ENCODE measurements at regions not wholly inside any gene's neighbourhood (a gene's known extent, or its start where the extent isn't known, plus 50 kb on each side); places are given as distances from the start of the nearest gene placed in this dataset.
"Not testable (repeated sequence)": the region's sequence is repeated elsewhere in the genome, so short reads cannot be mapped to it uniquely, and the experiment has no call there.

DNA sequence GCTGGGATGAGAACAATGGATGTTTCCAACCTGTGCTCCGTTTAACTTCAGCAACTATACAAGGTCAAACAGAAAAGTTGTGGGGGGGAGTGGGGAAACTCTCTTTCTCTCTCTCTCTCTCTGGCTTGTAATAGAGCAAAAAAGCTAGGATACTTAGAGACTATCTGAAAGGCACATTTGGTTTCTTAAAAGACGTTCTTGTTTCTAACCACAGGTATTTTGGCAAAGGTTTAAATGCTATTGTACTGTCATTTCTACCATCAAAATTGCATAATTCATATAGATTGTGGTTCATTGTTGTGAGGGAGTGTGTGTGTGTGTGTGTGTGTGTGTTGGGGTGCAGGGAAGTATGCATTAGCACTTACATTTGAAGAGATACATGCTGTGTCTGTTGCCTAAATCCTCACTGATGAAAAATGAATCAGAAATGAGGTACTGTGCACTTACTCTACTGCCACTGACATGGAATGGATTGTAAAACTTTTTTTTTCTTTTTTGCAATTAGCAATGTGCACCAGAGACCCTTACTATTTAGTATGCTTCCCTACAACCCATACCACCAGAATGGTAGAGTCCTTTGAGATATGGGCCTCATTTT is 841.0 kb upstream of the PIK3C3 start:
- DNase-seq, result no peak

DNA sequence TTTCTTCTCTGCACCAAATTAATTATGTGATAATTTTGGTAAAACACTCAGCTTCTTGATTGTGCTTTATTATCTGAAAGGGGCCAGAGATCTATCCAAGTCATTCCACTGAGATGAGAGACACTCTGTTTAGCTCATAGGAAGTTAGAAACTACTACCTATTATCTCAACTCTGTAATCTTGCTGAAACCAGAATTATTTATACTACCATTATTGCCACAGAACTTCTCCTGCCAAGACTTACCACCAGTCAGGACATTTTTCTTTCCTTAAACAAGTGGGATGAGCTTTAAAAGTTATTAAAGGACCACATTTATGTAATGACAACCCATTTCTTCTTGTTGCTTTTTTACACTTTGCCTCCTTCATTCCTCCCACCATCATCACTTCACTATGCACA is 855.6 kb upstream of the PIK3C3 start:
- DNase-seq, result no peak

DNA sequence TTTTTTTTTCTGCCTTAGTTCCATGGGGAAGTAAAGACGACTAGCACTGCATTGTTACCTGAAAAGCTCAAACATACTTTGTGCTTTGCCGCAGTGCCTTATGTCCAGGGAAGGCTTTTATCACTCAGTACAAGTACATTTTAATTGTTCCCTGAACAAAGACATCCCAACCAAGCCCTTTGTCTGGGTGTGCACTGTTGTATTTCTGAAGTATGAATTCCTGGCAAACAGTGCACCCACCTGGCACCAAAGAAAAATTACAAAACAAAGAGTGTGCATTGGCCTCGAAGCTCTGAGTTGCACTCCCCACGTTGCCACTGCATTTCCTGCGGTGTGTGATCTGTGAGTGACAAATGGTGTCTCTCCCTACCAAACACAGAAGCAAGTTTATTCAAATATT is 858.5 kb upstream of the PIK3C3 start:
- no peak for DNase-seq

DNA sequence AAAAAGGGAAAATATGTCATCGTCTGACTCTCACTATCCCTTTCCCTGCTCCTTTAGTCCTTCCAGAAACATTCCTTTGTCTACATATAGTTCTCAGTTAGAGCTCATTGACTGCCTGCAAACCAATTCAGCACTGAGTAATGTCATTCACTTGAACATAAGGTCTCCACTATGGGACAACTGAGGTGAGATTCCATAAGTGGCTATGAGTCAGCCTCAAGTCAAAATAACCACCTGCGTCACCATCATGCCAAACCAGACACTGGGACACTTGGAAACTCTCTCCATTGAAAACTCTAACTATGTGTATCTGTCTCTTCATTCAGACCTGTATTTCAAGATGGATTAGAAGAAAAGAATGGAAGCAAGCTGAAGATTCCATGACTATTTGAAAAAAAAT is 878.0 kb upstream of the PIK3C3 start:
- DNase-seq, result no peak

DNA sequence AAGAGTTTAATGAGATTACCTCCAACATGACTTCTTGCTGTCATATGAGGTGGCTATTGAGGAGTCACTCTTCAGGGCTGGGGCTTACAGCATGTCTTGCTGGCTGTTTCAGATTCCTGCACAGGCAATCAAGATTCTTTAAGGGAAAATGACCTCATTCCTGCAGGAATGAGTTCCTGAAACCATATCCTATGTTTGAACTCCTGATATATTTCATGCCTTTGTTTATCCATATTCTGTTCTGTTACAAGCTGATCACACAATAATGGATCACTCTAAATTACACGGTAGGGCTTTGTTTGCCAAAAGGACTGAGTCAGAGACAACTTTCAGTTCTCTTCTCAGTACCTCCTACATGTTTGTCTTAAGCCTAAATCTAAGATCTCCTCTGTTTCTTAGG is 879.8 kb upstream of the PIK3C3 start:
- no peak for DNase-seq

DNA sequence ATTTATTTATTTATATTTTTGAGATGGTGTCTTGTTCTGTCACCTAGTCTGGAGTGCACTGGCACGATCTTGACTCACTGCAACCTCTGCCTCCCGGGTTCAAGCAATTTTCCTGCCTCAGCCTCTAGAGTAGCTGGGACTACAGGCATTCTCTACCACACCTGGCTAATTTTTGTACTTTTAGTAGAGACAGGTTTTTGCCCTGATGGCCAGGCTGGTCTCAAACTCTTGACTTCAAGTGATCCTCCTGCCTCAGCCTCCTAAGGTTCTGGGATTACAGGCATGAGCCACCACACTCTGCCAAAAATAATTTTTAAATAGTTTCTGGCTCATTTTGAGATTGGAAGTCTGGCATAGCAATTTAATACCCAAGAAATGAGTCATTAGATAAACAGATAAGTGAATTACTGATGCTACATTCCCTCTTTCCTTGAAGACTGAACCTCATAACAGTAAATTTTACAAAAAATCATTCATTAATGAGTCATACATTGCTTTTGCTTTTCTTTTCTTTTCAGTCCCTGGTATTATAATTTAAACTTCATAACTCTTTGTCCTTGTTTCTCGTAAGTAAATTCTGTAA is 881.6 kb upstream of the PIK3C3 start:
- DNase-seq, result no peak

DNA sequence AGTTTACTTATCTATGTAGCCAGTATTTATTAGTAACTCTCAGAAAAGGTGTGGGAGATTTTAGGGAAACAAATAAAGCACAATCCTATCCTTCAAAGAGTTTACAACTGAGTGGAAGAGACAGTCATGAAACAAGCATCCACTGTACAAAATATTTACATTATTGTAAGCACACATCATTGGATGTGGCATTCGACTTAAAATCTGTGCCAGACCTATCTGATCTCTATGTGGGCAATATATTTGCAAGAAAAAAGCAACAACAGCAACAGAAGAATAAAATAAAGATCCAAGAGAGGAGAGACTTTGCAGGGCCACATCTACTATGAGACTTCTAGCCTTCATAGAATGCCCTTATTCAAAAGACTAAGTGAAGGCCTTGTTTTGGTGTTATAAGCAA is 882.1 kb upstream of the PIK3C3 start:
- no peak for DNase-seq

DNA sequence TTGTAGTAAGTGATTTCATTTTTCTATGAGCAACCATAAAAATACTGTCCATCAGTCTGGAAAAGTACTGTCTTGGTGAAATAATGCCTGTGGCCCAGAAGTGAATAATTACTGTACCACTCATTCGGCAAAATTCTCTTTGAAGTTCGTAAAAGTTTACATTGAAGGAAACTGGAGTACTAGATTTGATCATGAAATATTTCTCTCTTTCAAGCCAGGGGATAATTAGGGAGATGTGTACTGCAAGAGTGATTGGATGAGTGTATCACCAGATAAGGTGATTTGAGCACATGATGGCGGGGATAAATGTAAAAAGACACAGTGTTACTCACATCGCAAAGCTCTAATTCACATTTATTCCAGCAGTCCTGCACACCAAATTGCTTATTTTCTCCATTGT is 883.2 kb upstream of the PIK3C3 start:
- DNase-seq, result no peak

DNA sequence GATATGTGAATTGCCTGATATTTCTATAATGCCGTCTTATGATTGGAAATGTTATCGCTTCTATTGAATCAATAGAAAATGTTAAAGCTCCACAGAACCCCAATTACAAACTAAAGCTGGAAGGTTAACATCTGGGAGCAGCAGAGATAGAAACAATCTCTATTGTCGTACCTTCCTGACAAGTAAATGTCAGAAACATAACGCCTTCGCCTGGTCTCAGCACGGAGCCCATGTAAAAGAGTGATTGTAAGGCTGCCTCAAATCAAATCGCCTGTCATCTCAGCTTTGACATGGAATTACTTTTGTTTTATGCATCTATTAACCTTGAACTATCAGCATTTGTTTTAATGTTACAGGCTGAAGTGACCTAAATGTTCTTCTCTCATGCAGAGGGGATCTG is 885.9 kb upstream of the PIK3C3 start:
- no peak for DNase-seq

DNA sequence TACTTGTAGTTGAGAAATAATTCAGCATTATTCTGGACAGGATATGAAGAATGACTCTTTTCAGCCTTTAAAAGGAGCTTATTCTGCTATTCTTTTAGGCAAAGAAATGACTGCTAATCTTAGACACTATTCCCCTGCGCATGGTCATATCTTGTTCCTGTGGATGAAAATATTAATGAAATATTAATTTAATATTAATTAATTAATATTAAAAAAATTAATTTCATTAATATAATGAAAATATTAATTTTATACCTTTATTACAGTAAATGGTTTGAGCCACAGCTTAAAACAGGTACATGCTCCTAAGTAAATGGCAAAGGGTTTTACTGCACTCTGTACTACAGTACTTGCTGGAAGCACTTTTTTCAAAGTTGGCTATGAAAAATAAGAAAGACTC is 890.1 kb upstream of the PIK3C3 start:
- no peak for DNase-seq

DNA sequence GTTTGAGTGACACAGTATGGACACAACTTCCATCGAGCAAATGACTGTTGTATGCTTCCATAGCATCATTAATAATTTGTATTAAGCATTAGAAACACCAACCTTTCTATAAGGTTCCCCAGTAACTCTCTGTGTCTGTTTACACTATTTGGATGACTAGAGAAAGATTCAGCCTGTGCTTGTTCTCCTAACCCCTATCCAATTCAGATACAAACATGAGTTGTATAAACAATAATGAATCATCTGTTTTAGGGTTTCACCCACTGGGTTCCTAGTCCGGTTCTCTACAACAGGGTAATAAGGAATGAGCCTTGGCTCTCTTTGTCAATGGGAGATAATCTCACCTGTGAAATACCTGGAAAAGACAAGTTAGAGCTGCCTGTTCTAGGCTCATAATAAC is 894.1 kb upstream of the PIK3C3 start:
- DNase-seq, result no peak

DNA sequence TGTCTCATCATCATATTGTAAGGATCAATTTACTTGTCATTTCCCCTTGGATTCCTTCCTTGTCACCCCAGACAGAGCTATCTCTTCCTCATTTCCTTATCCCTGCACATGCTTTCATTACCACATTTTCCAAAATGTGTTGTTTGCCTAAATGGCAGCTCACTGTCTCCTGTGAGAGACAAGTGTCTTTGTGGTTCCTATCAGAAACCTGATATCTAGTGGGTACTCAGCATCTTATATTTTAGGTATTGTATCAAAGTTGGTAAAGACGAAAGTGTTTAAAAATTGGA is 896.0 kb upstream of the PIK3C3 start:
- DNase-seq, result no peak

DNA sequence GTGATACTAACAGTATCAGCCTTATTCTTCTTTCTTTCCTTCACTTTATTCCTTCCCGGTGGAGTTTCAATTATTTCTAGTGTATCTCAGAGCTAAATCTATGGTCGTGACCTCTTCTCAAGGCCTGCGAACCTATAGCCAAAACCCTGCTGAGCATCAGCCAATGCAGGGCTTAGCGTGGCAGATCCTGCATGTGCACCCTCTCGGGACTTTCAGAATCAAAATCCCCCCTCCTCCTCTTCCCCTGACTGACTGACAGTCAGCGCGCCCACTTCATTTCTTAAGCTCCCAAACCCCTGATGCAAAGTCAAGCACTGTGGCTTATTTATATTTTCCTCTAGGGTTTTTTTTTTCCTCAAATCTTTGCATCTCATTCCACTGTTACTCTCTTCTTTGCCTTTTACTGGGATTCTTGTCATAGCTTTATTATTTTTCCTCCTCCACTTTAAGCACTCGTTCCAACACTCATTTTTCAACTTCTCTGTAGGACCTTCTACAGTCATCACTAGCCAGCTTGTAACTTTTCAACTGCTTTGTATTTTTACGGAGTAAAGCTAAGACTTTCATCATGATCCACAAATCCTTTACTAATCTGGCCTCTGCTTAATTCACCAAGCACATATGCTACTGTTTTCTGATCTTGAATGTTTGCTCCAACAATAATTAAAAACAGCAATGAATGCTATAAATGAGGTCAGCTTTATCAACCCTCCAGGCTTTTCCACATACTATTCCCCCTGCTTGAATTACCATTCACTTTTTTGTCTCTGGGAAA is 896.5 kb upstream of the PIK3C3 start:
- no peak for DNase-seq

DNA sequence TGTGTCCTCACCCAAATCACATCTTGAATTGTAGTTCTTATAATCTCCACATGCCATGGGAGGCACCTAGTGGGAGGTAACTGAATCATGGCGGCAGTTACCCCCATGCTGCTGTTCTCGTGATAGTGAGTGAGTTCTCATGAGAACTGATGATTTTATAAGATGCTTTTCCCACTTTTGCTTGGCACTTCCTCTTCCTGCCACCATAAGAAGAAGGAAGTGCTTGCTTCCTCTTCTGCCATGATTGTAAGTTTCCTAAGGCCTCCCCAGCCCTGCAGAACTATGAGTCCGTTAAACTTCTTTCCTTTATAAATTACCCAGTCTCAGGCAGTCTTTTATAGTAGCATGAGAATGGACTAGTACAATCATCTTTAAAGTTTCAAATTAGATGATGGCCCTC is 902.4 kb upstream of the PIK3C3 start:
- no peak for DNase-seq

DNA sequence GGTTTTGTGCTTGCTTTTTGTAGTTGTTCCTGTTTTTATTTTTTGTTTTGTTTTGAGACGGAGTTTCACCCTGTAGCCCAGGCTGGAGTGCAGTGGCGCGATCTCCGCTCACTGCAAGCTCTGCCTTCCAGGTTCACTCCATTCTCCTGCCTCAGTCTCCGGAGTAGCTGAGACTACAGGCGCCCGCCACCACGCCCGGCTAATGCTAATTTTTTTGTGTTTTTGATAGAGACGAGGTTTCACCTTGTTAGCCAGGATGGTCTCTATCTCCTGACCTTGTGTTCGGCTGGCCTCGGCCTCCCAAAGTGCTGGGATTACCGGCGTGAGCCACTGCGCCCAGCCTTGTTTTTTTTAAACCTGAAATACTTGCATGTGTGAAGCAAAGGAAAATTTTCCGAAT is 908.8 kb upstream of the PIK3C3 start:
- DNase-seq, result not testable (repeated sequence)

DNA sequence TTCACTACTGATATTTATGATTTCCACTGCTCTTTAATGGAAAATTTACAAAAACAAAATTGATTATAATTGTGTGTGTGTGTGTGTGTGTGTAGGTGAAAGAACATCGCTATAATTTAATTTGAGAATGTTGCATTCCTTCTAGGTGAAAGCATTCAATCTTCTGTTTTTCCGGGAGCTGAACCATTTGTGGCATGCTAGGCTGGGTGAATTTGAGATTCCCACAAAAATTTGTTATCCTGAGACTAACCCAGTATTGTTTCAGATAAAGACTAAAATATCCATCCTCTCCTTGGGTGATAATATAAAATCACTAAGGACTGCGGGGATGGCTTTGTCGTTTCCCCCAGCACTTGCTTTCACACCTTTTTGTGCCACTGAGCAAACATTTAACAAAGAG is 911.2 kb upstream of the PIK3C3 start:
- DNase-seq, result no peak

DNA sequence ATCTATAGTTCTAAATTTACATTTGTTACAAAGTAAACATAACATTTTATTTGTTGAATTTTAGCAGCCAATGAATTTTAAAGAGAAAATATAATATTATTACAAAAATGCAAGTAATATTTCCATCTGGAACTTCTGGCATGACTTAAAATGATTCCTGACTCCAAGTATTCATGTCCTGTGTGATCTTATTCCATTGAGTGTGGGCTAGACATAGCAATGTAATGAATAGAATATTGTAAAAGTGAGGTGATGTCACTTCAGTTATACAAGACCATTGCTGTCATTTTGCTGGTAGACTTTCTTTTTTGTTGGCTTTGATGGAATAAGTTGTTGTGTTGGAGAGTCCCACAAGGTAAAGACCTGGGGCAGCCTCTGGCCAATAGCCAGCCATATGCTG is 912.2 kb upstream of the PIK3C3 start:
- no peak for DNase-seq

DNA sequence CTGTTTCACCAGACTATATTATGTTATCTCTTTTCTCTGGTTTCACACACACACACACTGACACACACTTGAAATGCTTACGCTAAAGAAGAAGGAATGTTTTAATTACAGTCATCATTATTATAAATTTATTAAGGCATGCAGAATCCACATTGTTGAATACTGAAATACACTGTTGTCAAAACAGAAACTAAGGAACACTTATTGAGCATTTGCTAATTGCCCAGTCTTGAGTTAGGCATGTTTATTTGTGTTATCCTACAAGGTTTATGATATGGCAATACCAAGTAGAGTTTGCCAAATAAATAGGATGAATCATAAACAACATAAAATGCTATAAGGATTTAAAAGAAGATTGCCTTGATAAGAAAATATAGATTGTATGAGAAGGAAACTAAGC is 917.0 kb upstream of the PIK3C3 start:
- no peak for DNase-seq

DNA sequence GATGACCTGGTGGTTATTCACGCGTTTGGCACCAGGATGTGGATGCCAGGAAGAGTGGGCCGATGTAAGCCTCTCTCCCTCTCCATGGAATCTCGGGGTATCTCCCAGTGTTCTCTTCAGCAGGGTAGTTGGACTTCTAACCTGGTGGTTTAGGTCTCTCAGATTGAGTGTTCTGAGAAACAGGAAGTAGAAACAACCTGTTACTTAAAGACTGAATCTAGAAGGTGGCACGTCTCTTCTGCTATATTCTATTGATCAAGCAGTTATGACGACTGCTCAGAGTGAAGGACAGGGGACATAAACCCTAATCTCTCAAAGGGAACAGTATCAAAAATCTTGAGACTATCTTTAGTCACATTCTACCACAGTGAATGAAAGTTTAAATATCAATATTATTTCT is 918.7 kb upstream of the PIK3C3 start:
- DNase-seq, result no peak

DNA sequence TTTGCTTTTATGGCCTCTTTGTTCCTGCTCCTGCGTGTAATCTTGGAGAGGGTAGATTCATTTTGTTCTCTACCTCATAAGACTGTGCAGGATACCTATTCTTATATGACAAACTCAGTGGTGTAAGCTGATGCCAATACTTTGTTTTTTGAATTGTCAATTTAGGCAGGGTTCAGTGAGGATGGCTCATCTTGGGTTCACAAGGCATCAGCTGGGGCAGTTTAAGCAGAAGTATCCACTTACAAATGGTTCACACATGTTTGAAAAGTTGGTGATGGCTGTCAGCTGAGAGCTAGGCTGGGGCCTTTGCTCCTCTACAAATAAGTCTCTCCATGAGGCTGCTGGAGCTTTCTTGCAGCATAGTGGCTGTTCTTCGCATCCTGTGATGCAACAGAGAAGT is 920.6 kb upstream of the PIK3C3 start:
- DNase-seq, result no peak

DNA sequence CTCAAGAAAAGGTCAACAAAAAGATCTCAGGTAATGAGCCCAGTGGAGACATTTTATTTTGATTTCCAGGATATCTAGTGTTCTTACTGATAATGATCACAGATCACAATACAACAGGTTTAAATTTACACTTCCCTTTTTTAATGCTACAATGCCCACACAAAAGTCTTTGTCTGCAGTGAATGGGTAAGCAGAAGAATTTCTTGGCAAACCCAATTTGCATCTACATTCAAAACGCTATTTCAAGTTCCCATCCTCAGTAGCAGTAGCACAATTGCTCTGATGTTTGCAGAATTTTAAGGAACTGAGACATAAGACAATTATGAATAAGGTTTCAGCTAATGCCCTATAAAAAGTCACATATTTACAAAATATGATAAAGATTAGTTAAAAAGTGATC is 929.4 kb upstream of the PIK3C3 start:
- no peak for DNase-seq

DNA sequence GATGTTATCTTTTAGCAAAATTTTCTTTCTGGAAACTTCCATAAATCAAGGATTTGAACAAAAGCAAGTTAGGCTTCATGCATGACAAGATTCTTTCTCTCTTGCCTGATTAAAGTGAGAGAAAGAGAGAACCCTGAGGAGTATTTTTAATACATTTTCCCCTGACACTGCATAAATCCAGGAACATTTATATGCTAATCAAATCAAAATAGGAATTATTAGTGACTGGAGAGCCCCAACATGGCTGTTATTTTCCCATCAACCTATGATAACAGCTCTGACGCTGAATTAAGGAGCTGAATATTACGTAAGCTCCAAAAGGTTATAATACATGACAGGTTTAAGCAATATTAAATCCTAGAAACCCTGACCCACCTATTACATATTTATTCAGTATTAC is 930.2 kb upstream of the PIK3C3 start:
- DNase-seq, result no peak

DNA sequence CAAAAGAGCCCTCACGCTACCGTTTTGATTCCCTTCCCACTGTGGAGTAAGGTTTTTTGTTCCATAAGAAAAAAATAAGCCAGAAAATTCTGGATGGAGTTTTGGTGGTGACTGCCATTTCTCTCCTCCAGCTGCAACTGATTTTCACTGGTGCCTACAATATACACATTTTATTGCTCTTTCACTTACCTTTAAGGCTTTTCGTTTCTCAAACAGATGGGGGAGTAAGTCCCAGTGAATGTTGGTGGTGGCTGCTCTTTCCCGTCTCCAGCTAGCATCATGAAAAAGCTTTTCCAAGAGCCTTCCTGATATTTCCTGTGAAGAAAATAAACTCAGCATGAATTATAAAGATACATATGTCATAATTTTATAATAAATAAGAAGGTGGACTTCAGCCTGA is 932.5 kb upstream of the PIK3C3 start:
- no peak for DNase-seq

DNA sequence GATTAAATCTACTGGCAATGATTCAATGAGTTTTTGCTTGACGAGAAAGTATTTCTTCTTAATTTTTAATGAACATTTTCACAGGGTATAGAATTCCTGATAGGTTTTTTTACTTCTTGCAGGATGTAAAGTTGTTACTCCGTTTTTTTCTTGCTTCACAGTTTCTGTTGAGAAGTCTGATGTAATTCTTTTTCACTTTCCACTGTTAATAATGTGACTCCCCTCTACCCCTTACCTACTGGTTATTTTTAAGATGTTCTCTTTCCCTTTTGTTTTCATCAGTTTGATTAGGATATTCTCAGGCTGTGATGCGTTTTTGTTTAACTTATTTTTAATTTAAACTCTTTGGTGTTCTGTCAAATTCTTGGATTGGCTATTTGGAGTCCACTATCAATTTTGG is 933.9 kb upstream of the PIK3C3 start:
- no peak for DNase-seq

DNA sequence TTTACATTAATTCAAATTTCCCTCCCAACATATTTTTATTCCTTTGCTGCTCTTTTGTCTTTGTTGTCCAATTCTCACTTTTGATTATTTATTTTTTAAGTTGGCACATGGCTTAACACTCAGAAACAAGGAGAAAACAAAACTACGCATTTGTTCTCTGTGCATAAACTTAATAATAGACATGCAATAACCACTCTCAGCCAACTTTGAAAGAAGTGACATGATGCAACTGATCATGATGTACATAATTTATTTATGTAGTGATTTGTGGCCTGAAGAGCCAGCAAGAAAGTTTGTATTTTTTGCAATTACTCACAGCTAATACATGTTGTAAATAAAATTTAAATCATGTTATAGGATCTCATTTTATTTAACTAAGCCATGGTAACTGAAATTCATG is 942.8 kb upstream of the PIK3C3 start:
- no peak for DNase-seq

All from inflammatory macrophage treated with lipopolysaccharide for 1 hour (primary cell).